MM.1S (cell line): ENCODE measurements at regions not wholly inside any gene's neighbourhood (a gene's known extent, or its start where the extent isn't known, plus 50 kb on each side); places are given as distances from the start of the nearest gene placed in this dataset.

Experiments used
- CTCF ChIP-seq: fragments of 300-600 bp; sonication (generic); IDR thresholded peaks from 2 replicates; pipeline ENCODE4 v1.5.1; 2016; ENCODE audit warnings: antibody characterized with exemption, low read length, mixed read lengths
- EZH2 ChIP-seq: fragments of 300-600 bp; sonication (generic); optimal IDR thresholded peaks from 2 replicates; pipeline ENCODE3; 2017; ENCODE audit warnings: low read depth, mild to moderate bottlenecking, antibody characterized with exemption, low read length, mixed read lengths
- EZH2phosphoT487 ChIP-seq: fragments of 300-600 bp; sonication (generic); IDR thresholded peaks from 2 replicates; pipeline ENCODE4 v1.6.1; 2018; ENCODE audit warnings: antibody characterized with exemption, low read length

GRCh38 chr3:154482507-154482906 lies 52.5 kb upstream of the GPR149 start:
- no peak for TF ChIP-seq CTCF
- TF ChIP-seq EZH2 = no peak
- no peak for TF ChIP-seq EZH2phosphoT487
